PC-3 (cell line): ENCODE measurements at regions not wholly inside any gene's neighbourhood (a gene's known extent, or its start where the extent isn't known, plus 50 kb on each side); places are given as distances from the start of the nearest gene placed in this dataset.
"Not testable (repeated sequence)": the region's sequence is repeated elsewhere in the genome, so short reads cannot be mapped to it uniquely, and the experiment has no call there.

ENCODE experiments used
- ATAC-seq: fragments of 200-7000 bp; cut with Tn5 transposase; 2 replicates; pipeline ENCODE4 v1.9.1; 2020; ENCODE audit warnings: mild to moderate bottlenecking, moderate library complexity
- BruUV-seq: library from RNA; stranded (reverse); fragments of 400-500 nt; replicated peaks from 2 replicates; lab custom pipeline; 2021; lab: Mats Ljungman, UMichigan
- CTCF ChIA-PET: fragments of 300-600 bp; sonication (Branson Sonifier 250); formaldehyde crosslinking; loops from one replicate; lab custom pipeline; 2022; ENCODE audit warnings: antibody characterized with exemption; lab: Charles Lee
- POLR2A ChIA-PET: fragments of 300-600 bp; sonication (Branson Sonifier 250); formaldehyde crosslinking; loops from one replicate; lab custom pipeline; 2022; ENCODE audit warnings: antibody characterized with exemption; ENCODE audit not compliant: unreplicated experiment; lab: Charles Lee
- DNase-seq: peaks from one replicate; pipeline ENCODE4 v3.0.0-alpha.2; 2015
- H2AFZ ChIP-seq: fragments of 300-600 bp; sonication (generic); 2 replicates; pipeline ENCODE4 v1.6.0; 2016; ENCODE audit warnings: antibody characterized with exemption, low read length
- H3F3A ChIP-seq: fragments of 300-600 bp; sonication (generic); one replicate; pipeline ENCODE4 v1.6.0; 2017; ENCODE audit warnings: antibody characterized with exemption, low read length, control low read depth, mild to moderate bottlenecking; ENCODE audit not compliant: unreplicated experiment
- H3K27ac ChIP-seq: fragments of 300-600 bp; sonication (generic); 2 replicates; pipeline ENCODE4 v1.5.1; 2016; ENCODE audit warnings: mild to moderate bottlenecking, low read length
- H3K27me3 ChIP-seq: fragments of 300-600 bp; sonication (generic); 2 replicates; pipeline ENCODE4 v1.6.1; 2016; ENCODE audit warnings: low read length, mixed read lengths
- H3K36me3 ChIP-seq: fragments of 300-600 bp; sonication (generic); 2 replicates; pipeline ENCODE4 v1.6.1; 2016; ENCODE audit warnings: low read depth, mixed run types, low read length, mixed read lengths
- H3K4me1 ChIP-seq: fragments of 300-600 bp; sonication (generic); 2 replicates; pipeline ENCODE4 v1.5.1; 2016; ENCODE audit warnings: low read length; ENCODE audit not compliant: insufficient read depth
- H3K4me2 ChIP-seq: fragments of 300-600 bp; sonication (generic); 2 replicates; pipeline ENCODE4 v1.6.0; 2016; ENCODE audit warnings: low read length
- H3K4me3 ChIP-seq: fragments of 300-600 bp; sonication (generic); 2 replicates; pipeline ENCODE4 v1.5.1; 2016; ENCODE audit warnings: mild to moderate bottlenecking, low read length, mixed read lengths
- H3K79me2 ChIP-seq: fragments of 300-600 bp; sonication (generic); 2 replicates; pipeline ENCODE4 v1.6.1; 2017; ENCODE audit warnings: low read length, mixed read lengths
- H3K9ac ChIP-seq: fragments of 300-600 bp; sonication (generic); 2 replicates; pipeline ENCODE4 v1.6.0; 2016; ENCODE audit warnings: mild to moderate bottlenecking, low read length
- H3K9me2 ChIP-seq: fragments of 300-600 bp; sonication (generic); replicated peaks from 2 replicates; pipeline ENCODE4 v1.6.1; 2016; ENCODE audit warnings: mixed run types, low read length, mixed read lengths
- H3K9me3 ChIP-seq: fragments of 300-600 bp; sonication (generic); 2 replicates; pipeline ENCODE4 v1.6.1; 2016; ENCODE audit warnings: low read length, mixed read lengths
- H4K20me1 ChIP-seq: fragments of 300-600 bp; sonication (generic); 2 replicates; pipeline ENCODE4 v1.6.1; 2016; ENCODE audit warnings: low read length, mixed read lengths
- CTCF ChIP-seq: fragments of 300-600 bp; sonication (generic); conservative IDR thresholded peaks from 2 replicates; pipeline ENCODE4 v1.5.1; 2017; ENCODE audit warnings: antibody characterized with exemption, low read depth, mild to moderate bottlenecking, low read length
- EZH2 ChIP-seq: fragments of 300-600 bp; sonication (generic); IDR thresholded peaks from one replicate; pipeline ENCODE4 v1.6.1; 2017; ENCODE audit warnings: antibody characterized with exemption, mild to moderate bottlenecking, low read length; ENCODE audit not compliant: unreplicated experiment
- EZH2phosphoT487 ChIP-seq: fragments of 300-600 bp; sonication (generic); IDR thresholded peaks from 2 replicates; pipeline ENCODE4 v1.6.1; 2018; ENCODE audit warnings: mild to moderate bottlenecking, antibody characterized with exemption, low read length, borderline replicate concordance
- intact Hi-C: fragments of 100-400 bp; cut with micrococcal nuclease; formaldehyde crosslinking; loops from 2 replicates; pipeline ENCODE4 v1.9.0; 2023

- H3K4me2 ChIP-seq = no peak overlapping the region
- no peaks in the 10 kb centered on the region for H3K4me1 ChIP-seq
- intact Hi-C loops = no loop called here
- DNase-seq = no peak
- no peaks in the 10 kb centered on the region for H3K36me3 ChIP-seq
- H4K20me1 ChIP-seq = no peaks in the 10 kb centered on the region
- H3K4me3 ChIP-seq = no peak overlapping the region
- H3K9me2 ChIP-seq = no peaks in the 10 kb centered on the region
- no peaks in the 10 kb centered on the region for H3K9me3 ChIP-seq
- TF ChIP-seq CTCF = no peak
- TF ChIP-seq EZH2 = no peak
- no peak for TF ChIP-seq EZH2phosphoT487
- H3F3A ChIP-seq = no peaks in the 10 kb centered on the region
- CTCF ChIA-PET = no interaction called here
- H3K9ac ChIP-seq = no peak overlapping the region
- H3K79me2 ChIP-seq = no peaks in the 10 kb centered on the region
- no peak overlapping the region for H2AFZ ChIP-seq
- H3K27ac ChIP-seq = no peak overlapping the region
- BruUV-seq = no TSS peak
- peaks cover 23% of the 10 kb centered on the region; the same call in 1 of the 2 replicates for H3K27me3 ChIP-seq
- no peak for ATAC-seq
- POLR2A ChIA-PET = no interaction called here
Measured at GRCh38 chr11:110852921-110853490, 140.8 kb upstream of the ARHGAP20 start.

DNA sequence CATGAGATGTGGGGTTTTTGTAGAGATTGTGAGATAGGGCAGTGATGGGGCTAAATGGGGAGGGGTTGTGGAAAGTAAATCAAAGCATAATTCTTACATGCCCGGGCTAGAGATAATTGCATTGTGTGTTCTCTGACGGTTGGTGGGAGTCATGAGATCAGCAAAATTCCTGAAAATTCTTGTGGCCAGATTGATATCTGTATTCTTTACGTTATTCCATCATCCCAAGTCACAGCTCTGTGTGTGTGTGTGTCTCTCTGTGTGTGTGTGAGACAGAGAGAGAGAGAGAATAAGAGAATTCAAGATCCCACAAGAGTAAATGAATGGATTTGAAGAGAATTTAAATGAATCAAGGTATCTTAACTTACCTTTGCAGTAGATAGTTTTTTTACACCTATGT, 138.6 kb upstream of the ARHGAP20 start:
- Histone ChIP-seq H2AFZ (no peak overlapping the region), H3K27me3 (peaks cover 23% of the 10 kb centered on the region; the same call in 1 of the 2 replicates), H4K20me1 (no peaks in the 10 kb centered on the region), H3K4me3 (no peak overlapping the region), H3K4me1 (no peaks in the 10 kb centered on the region), H3F3A (no peaks in the 10 kb centered on the region), H3K79me2 (no peaks in the 10 kb centered on the region), H3K9me3 (no peaks in the 10 kb centered on the region), H3K9ac (no peak overlapping the region), H3K36me3 (no peaks in the 10 kb centered on the region), H3K9me2 (no peaks in the 10 kb centered on the region), H3K4me2 (no peak overlapping the region), H3K27ac (no peak overlapping the region)
- ChIA-PET POLR2A (no interaction called here), CTCF (no interaction called here)
- BruUV-seq = no TSS peak
- intact Hi-C loops = no loop called here
- no peak for DNase-seq
- ATAC-seq = no peak
- TF ChIP-seq EZH2phosphoT487 = no peak
- TF ChIP-seq EZH2 = no peak
- no peak for TF ChIP-seq CTCF

- H3K9me3 ChIP-seq, H3K4me1 ChIP-seq, DNase-seq, H3K27me3 ChIP-seq, H4K20me1 ChIP-seq, H3K4me2 ChIP-seq, H3K9me2 ChIP-seq, POLR2A ChIA-PET, H2AFZ ChIP-seq, BruUV-seq, H3K36me3 ChIP-seq, H3K9ac ChIP-seq, H3K4me3 ChIP-seq, CTCF ChIA-PET, H3K79me2 ChIP-seq, H3F3A ChIP-seq, ATAC-seq, intact Hi-C loops, H3K27ac ChIP-seq: not testable (repeated sequence)
Measured at GRCh38 chr11:110843053-110843452, 130.8 kb upstream of the ARHGAP20 start.
